ENCODE measurements at regions not wholly inside any gene's neighbourhood (a gene's known extent, or its start where the extent isn't known, plus 50 kb on each side); places are given as distances from the start of the nearest gene placed in this dataset.

DNA sequence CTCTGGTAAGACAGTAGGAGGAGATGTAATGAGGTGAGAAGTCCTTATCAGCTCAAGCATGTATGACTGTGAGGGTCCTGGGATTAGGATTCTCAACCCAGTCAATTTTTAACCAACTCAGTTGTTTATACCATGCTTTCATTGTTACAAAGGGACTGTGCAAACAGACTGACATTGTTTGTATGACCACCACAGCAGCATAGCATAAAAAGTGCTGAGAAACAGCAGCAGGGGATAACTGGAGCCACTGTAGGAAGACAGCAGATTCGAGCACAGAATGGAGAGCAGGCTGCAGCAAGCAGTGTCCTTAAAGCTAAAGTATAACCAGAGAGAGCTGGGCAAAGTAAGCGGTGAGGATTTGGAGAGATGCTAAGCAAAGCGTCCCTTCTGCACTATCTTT is 829.5 kb downstream of the REEP3 start:
- no peak for TF ChIP-seq POLR2AphosphoS5 (IDR thresholded peaks at IDR 0.05)
- TF ChIP-seq EP300 (IDR thresholded peaks at IDR 0.05): no peak
- TF ChIP-seq, protein P1, sequence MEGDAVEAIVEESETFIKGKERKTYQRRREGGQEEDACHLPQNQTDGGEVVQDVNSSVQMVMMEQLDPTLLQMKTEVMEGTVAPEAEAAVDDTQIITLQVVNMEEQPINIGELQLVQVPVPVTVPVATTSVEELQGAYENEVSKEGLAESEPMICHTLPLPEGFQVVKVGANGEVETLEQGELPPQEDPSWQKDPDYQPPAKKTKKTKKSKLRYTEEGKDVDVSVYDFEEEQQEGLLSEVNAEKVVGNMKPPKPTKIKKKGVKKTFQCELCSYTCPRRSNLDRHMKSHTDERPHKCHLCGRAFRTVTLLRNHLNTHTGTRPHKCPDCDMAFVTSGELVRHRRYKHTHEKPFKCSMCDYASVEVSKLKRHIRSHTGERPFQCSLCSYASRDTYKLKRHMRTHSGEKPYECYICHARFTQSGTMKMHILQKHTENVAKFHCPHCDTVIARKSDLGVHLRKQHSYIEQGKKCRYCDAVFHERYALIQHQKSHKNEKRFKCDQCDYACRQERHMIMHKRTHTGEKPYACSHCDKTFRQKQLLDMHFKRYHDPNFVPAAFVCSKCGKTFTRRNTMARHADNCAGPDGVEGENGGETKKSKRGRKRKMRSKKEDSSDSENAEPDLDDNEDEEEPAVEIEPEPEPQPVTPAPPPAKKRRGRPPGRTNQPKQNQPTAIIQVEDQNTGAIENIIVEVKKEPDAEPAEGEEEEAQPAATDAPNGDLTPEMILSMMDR (IDR thresholded peaks at IDR 0.05): no peak
- TF ChIP-seq POLR2A (IDR thresholded peaks at IDR 0.05): no peak
